ENCODE measurements at regions not wholly inside any gene's neighbourhood (a gene's known extent, or its start where the extent isn't known, plus 50 kb on each side); places are given as distances from the start of the nearest gene placed in this dataset.
A peak's percentile ranks its signal among the peaks of the same experiment; 100 is the strongest.

DNA sequence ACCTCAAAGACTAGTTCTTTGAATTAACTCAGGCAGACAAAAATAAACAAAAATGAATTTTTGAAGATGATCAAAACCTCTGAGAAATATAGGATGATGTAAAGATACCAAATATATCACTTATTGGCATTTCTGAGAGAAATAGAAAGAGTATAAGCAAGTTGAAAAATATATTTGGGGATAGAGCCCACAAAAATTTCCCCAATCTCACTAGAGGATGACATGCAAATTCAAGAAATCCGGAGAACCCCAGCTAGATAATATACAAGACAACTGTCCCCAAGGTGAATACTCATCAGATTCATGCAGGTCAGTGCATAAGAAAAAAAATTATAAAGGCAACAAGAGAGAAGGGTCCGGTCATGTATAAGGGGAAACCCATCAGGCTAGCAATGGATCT is 129.1 kb downstream of the CXXC4 start:
- no peaks in the 10 kb centered on the region for H3K27me3 ChIP-seq (ENCODE audit: insufficient read depth, insufficient read length)
- no peak for DNase-seq (ENCODE audit: low read depth, low spot score)
- H3K4me3 ChIP-seq (ENCODE audit: insufficient read length, low read depth), result no peak overlapping the region
- no peaks in the 10 kb centered on the region for H3K9me3 ChIP-seq (ENCODE audit: insufficient read depth, low read length)
- no peaks in the 10 kb centered on the region for H3K36me3 ChIP-seq (ENCODE audit: insufficient read depth, insufficient read length, low read length)
- TF ChIP-seq SUZ12 (IDR thresholded peaks at IDR 0.05; ENCODE audit: extremely low read depth, insufficient read depth, insufficient read length) (no peak), ZNF274 (IDR thresholded peaks at IDR 0.05; ENCODE audit: low read depth, low read length) (no peak), YY1 (IDR thresholded peaks at IDR 0.05; ENCODE audit: insufficient read depth, insufficient read length) (no peak)
- H3K4me1 ChIP-seq (ENCODE audit: insufficient read depth, insufficient read length), result no peaks in the 10 kb centered on the region
- no peak overlapping the region for H3K9ac ChIP-seq (ENCODE audit: insufficient read length, low read depth)

DNA sequence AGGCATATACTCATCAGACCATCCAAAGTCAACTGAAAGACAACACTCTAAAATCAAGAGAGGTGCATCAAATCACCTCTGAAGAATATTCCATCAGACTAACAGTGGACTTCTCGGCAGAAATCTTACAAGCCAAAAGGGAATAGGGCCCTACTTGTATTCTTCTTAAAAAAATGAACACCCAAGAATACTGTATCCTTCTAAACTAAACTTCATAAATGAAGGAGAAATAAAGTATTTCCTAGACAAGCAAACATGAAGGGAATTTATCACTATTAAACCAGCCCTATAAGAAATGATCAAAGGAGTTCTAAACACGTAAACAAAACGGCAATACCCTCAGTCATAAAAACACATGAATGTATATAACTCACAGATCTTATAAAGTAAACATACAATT is 141.2 kb downstream of the CXXC4 start:
- no peak for DNase-seq (ENCODE audit: low read depth, low spot score)
- no peaks in the 10 kb centered on the region for H3K4me1 ChIP-seq (ENCODE audit: insufficient read depth, insufficient read length)
- H3K9me3 ChIP-seq (ENCODE audit: insufficient read depth, low read length), result no peaks in the 10 kb centered on the region
- H3K9ac ChIP-seq (ENCODE audit: insufficient read length, low read depth), result no peak overlapping the region
- no peak overlapping the region for H3K4me3 ChIP-seq (ENCODE audit: insufficient read length, low read depth)
- no peaks in the 10 kb centered on the region for H3K36me3 ChIP-seq (ENCODE audit: insufficient read depth, insufficient read length, low read length)
- TF ChIP-seq SUZ12 (IDR thresholded peaks at IDR 0.05; ENCODE audit: extremely low read depth, insufficient read depth, insufficient read length), result no peak
- no peak for TF ChIP-seq YY1 (IDR thresholded peaks at IDR 0.05; ENCODE audit: insufficient read depth, insufficient read length)
- TF ChIP-seq ZNF274 (IDR thresholded peaks at IDR 0.05; ENCODE audit: low read depth, low read length), result no peak
- H3K27me3 ChIP-seq (ENCODE audit: insufficient read depth, insufficient read length), result no peaks in the 10 kb centered on the region

DNA sequence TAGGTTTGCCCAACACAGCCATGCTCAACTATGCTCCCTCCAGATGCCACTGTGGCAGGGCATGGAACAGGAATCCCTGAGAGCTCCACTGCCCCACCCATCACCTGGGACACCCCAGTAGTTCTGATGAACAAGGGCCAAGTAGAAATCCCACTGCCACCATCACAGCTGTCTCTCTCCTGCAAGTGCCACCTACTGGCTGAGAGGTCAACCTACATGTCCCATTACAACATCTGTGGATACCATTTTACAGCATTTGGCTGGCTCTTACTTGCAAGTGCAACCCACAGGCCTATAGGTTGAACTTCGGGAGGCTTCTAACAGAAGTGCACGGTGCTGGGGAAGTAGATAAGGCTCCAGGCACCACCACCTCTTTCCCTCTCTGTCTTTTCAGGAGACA is 142.5 kb downstream of the CXXC4 start:
- no peaks in the 10 kb centered on the region for H3K9me3 ChIP-seq (ENCODE audit: insufficient read depth, low read length)
- no peak overlapping the region for H3K4me3 ChIP-seq (ENCODE audit: insufficient read length, low read depth)
- H3K9ac ChIP-seq (ENCODE audit: insufficient read length, low read depth), result no peak overlapping the region
- TF ChIP-seq SUZ12 (IDR thresholded peaks at IDR 0.05; ENCODE audit: extremely low read depth, insufficient read depth, insufficient read length) (no peak), ZNF274 (IDR thresholded peaks at IDR 0.05; ENCODE audit: low read depth, low read length) (no peak), YY1 (IDR thresholded peaks at IDR 0.05; ENCODE audit: insufficient read depth, insufficient read length) (no peak)
- H3K36me3 ChIP-seq (ENCODE audit: insufficient read depth, insufficient read length, low read length), result no peaks in the 10 kb centered on the region
- peak; percentile 5 for DNase-seq (ENCODE audit: low read depth, low spot score)
- H3K27me3 ChIP-seq (ENCODE audit: insufficient read depth, insufficient read length), result no peaks in the 10 kb centered on the region
- H3K4me1 ChIP-seq (ENCODE audit: insufficient read depth, insufficient read length), result no peaks in the 10 kb centered on the region

DNA sequence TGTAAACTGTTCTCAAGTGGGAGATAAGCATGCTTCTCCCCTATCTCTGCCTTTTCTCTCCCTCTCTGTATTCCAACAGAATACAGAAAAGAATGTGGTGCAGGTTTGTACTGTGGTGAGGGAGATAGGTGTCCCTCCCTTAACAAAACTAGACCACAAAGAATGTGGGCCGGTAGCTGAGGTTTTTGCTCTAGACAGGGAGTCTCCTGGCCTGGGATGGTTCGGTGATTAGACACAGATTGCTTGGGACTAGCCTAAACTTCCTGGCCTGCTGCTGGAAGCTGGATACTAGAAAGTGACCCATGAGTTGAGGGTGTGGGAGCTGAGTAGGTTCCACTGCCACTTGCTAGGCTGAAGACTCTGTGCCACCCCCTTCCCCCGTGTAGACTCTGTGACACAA is 143.0 kb downstream of the CXXC4 start:
- no peaks in the 10 kb centered on the region for H3K9me3 ChIP-seq (ENCODE audit: insufficient read depth, low read length)
- H3K9ac ChIP-seq (ENCODE audit: insufficient read length, low read depth), result no peak overlapping the region
- no peak for DNase-seq (ENCODE audit: low read depth, low spot score)
- no peaks in the 10 kb centered on the region for H3K36me3 ChIP-seq (ENCODE audit: insufficient read depth, insufficient read length, low read length)
- H3K4me3 ChIP-seq (ENCODE audit: insufficient read length, low read depth), result no peak overlapping the region
- no peaks in the 10 kb centered on the region for H3K4me1 ChIP-seq (ENCODE audit: insufficient read depth, insufficient read length)
- H3K27me3 ChIP-seq (ENCODE audit: insufficient read depth, insufficient read length), result no peaks in the 10 kb centered on the region
- TF ChIP-seq SUZ12 (IDR thresholded peaks at IDR 0.05; ENCODE audit: extremely low read depth, insufficient read depth, insufficient read length), result no peak
- TF ChIP-seq ZNF274 (IDR thresholded peaks at IDR 0.05; ENCODE audit: low read depth, low read length), result no peak
- TF ChIP-seq YY1 (IDR thresholded peaks at IDR 0.05; ENCODE audit: insufficient read depth, insufficient read length), result no peak

DNA sequence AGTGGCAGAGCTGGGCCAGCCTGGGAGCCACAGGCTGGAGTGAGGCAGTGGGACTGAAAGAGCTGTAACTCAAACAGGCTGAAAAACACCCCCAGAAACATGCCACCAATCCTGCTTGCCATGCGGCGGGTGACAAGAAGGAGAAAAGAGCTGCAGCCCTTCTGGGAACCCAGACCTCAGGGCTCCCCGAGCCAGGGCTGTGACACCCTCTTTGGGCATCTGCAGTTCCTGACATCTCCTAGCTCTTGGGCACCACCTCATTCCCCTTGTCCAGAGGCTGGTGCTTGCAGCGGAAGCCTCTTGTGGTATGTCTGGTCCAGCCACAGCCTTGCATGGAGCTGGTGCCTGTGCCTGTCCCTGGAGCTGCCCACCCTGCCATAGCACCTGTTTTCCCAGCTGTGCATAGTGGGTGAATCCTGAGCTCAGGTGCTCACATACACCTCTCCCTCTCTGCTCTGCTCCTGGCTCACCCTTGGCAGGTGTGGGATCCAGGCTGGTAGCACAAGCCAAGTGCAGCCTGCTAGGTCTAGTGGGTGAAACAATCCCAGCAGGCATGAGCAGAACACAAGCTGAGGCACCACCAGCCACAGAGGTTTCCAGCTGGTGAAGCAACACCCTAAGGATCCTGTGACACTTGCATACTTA is 149.0 kb downstream of the CXXC4 start:
- no peak for DNase-seq (ENCODE audit: low read depth, low spot score)
- peaks cover 7% of the 10 kb centered on the region; the same call in 1 of the 2 replicates for H3K9me3 ChIP-seq (ENCODE audit: insufficient read depth, low read length)
- H3K4me1 ChIP-seq (ENCODE audit: insufficient read depth, insufficient read length), result no peaks in the 10 kb centered on the region
- no peaks in the 10 kb centered on the region for H3K27me3 ChIP-seq (ENCODE audit: insufficient read depth, insufficient read length)
- no peak for TF ChIP-seq YY1 (IDR thresholded peaks at IDR 0.05; ENCODE audit: insufficient read depth, insufficient read length)
- no peak for TF ChIP-seq SUZ12 (IDR thresholded peaks at IDR 0.05; ENCODE audit: extremely low read depth, insufficient read depth, insufficient read length)
- no peak overlapping the region for H3K4me3 ChIP-seq (ENCODE audit: insufficient read length, low read depth)
- no peak overlapping the region for H3K9ac ChIP-seq (ENCODE audit: insufficient read length, low read depth)
- no peaks in the 10 kb centered on the region for H3K36me3 ChIP-seq (ENCODE audit: insufficient read depth, insufficient read length, low read length)

DNA sequence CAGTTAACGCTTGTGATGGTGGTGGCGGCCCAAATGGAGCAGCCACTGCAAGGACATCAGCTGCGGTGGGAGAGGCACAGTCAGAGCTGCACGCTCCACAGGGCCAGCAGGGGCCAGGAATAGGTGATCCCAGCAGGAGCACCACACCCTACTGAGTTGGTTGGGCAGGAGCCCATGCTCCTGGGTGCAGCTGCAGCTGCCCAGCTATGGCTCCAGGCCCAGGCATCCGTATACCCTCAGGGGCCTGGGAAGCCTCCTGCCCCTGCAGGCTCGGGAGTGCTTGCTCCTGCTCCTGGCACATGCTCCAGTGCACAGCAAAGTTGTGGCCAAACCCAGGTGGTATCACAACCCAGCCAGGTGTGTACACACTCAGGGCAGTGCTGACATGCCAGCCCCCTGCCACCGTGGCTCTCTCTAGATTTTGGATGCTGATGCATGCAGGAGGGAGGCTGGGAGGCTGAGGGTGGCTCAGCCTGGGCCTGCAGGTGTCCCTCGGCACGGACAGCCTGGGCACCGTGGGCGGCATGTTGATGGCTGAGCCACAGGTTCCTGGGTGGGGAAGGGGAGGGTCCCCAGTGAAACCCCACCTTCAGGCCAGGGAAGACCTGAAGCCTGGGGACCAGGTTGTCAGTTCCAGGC is 150.2 kb downstream of the CXXC4 start:
- H3K4me1 ChIP-seq (ENCODE audit: insufficient read depth, insufficient read length), result no peaks in the 10 kb centered on the region
- H3K27me3 ChIP-seq (ENCODE audit: insufficient read depth, insufficient read length), result no peaks in the 10 kb centered on the region
- H3K9me3 ChIP-seq (ENCODE audit: insufficient read depth, low read length), result peaks cover 7% of the 10 kb centered on the region; the same call in 1 of the 2 replicates
- no peak for DNase-seq (ENCODE audit: low read depth, low spot score)
- no peak overlapping the region for H3K9ac ChIP-seq (ENCODE audit: insufficient read length, low read depth)
- TF ChIP-seq ZNF274 (IDR thresholded peaks at IDR 0.05; ENCODE audit: low read depth, low read length) (no peak), YY1 (IDR thresholded peaks at IDR 0.05; ENCODE audit: insufficient read depth, insufficient read length) (no peak), SUZ12 (IDR thresholded peaks at IDR 0.05; ENCODE audit: extremely low read depth, insufficient read depth, insufficient read length) (no peak)
- no peaks in the 10 kb centered on the region for H3K36me3 ChIP-seq (ENCODE audit: insufficient read depth, insufficient read length, low read length)
- no peak overlapping the region for H3K4me3 ChIP-seq (ENCODE audit: insufficient read length, low read depth)

DNA sequence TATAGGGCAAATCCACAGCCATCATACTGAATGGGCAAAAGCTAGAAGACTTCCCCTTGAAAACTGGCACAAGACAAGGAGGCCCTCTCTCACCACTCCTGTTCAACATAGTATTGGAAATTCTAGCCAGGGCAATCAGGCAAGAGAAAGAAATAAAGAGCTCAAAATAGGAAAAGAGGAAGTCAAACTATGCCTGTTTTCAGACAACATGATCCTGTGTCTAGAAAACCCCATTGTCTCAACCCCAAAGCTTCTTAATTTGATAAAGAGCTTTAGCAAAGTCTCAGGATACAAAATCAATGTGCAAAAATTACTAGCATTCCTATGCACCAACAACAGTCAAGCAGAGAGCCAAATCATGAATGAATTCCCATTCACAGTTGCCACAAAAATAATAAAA is 160.3 kb downstream of the CXXC4 start:
- Histone ChIP-seq H3K4me3 (ENCODE audit: insufficient read length, low read depth) (no peak overlapping the region), H3K36me3 (ENCODE audit: insufficient read depth, insufficient read length, low read length) (no peaks in the 10 kb centered on the region), H3K27me3 (ENCODE audit: insufficient read depth, insufficient read length) (no peaks in the 10 kb centered on the region), H3K4me1 (ENCODE audit: insufficient read depth, insufficient read length) (no peaks in the 10 kb centered on the region), H3K9ac (ENCODE audit: insufficient read length, low read depth) (no peak overlapping the region), H3K9me3 (ENCODE audit: insufficient read depth, low read length) (no peaks in the 10 kb centered on the region)
- TF ChIP-seq ZNF274 (IDR thresholded peaks at IDR 0.05; ENCODE audit: low read depth, low read length), result no peak
- no peak for TF ChIP-seq SUZ12 (IDR thresholded peaks at IDR 0.05; ENCODE audit: extremely low read depth, insufficient read depth, insufficient read length)
- TF ChIP-seq YY1 (IDR thresholded peaks at IDR 0.05; ENCODE audit: insufficient read depth, insufficient read length), result no peak
- DNase-seq (ENCODE audit: low read depth, low spot score), result no peak

Data from NT2/D1 (cell line).